Heart left ventricle (tissue), 16 donors: ENCODE measurements at regions not wholly inside any gene's neighbourhood (a gene's known extent, or its start where the extent isn't known, plus 50 kb on each side); places are given as distances from the start of the nearest gene placed in this dataset.

Experiments
- ATAC-seq, 4 donors: fragments of 200-7000 bp; cut with Tn5 transposase; one replicate each; pipeline ENCODE4 v1.9.1; 2020 to 2022; ENCODE audit warnings: moderate library complexity in 4 of 4, mild to moderate bottlenecking in 3 of 4, moderate number of reproducible peaks in 1 of 4
- DNase-seq, 5 donors: peaks; one replicate each; pipeline ENCODE4 v3.0.0-alpha.2; 2020
- H3K27ac ChIP-seq, 12 donors: fragments of 200-600 bp; sonication (generic) in 4 of 12; one replicate each; pipeline versions ENCODE4 v1.5.0 to v1.8.0; 2016 to 2022; ENCODE audit warnings: mild to moderate bottlenecking in 2 of 12
- H3K27me3 ChIP-seq, 9 donors: fragments of 200-600 bp; sonication (generic) in 2 of 9; one replicate each; pipeline versions ENCODE4 v1.5.1 to v1.8.0; 2016 to 2022; ENCODE audit warnings: mild to moderate bottlenecking in 3 of 9
- H3K36me3 ChIP-seq, 9 donors: fragments of 200-600 bp; sonication (generic) in 2 of 9; one replicate each; pipeline versions ENCODE4 v1.5.0 to v1.8.0; 2018 to 2022; ENCODE audit warnings: mild to moderate bottlenecking in 2 of 9
- H3K4me1 ChIP-seq, 12 donors: fragments of 200-600 bp; sonication (generic) in 4 of 12; one replicate each; pipeline versions ENCODE4 v1.5.0 to v1.8.0; 2016 to 2022; ENCODE audit warnings: mild to moderate bottlenecking in 3 of 12
- H3K4me3 ChIP-seq, 12 donors: fragments of 200-600 bp; sonication (generic) in 4 of 12; one replicate each; pipeline versions ENCODE4 v1.5.0 to v1.8.0; 2017 to 2022; ENCODE audit warnings: mild to moderate bottlenecking in 9 of 12, moderate library complexity in 4 of 12
- H3K9me3 ChIP-seq, 12 donors: fragments of 200-600 bp; sonication (generic) in 4 of 12; one replicate each; pipeline versions ENCODE4 v1.5.0 to v1.8.0; 2016 to 2022; ENCODE audit warnings: mild to moderate bottlenecking in 1 of 12
- CTCF ChIP-seq, 12 donors: fragments of 200-600 bp; sonication (generic) in 4 of 12; IDR thresholded peaks; one replicate each; pipeline versions ENCODE4 v1.5.0 to v1.8.0; 2018 to 2022; ENCODE audit warnings: antibody characterized with exemption in 12 of 12, mild to moderate bottlenecking in 5 of 12
- POLR2A ChIP-seq, 2 donors: fragments of 450-650 bp; IDR thresholded peaks; one replicate each; pipeline ENCODE4 v1.6.1; 2017; ENCODE audit warnings: antibody characterized with exemption in 2 of 2, mild to moderate bottlenecking in 2 of 2, moderate library complexity in 2 of 2
- WGBS, 4 donors: extraction: QIAGEN DNeasy Blood & Tissue Kit in 2 of 4; methylation state at CpG; one replicate each; pipeline versions ENCODE4 v1.1.5 to v1.1.7; 2013 to 2018; 5-methylcytosine and 5-hydroxymethylcytosine counted together
- intact Hi-C, 10 donors: fragments of 100-400 bp; cut with DNase I; formaldehyde crosslinking; loops; one replicate each; pipeline versions ENCODE4 v1.11.1 to v1.14.2; 2022
- donor health status: ischemic (EF 13 %, LVEDD 7.1; RV severe dilation, severe dysfunction).
- donor health status: healthy with polysubstance abuse.
- donor health status: DM: no; HTN: yes; CAD: no.
- donor health status: DM: no; HTN: no; CAD: no.
- donor health status: ischemic (EF 25% LVEDD 6.9; RV normal size, moderate dysfunction).
- donor health status: ischemic (EF 25% LVEDD 5.7; RV mildly dilated, moderate dysfunction).
- donor health status: healthy.
- donor health status: DM: yes; HTN: yes; CAD: no.
- donor health status: ischemic (EF 35%, LVEDD 5.7; RV mildly dilated, moderate dysfunction).
- donor health status: nonischemic (EF 11% LVEDD 7.7; RV severe dilation, severe dysfunction).
- donor health status: DM: yes; HTN: yes; CAD: no.
- donor health status: PGD.
- donor health status: ischemic (EF 29% LVEDD 5.4; RV normal size, mild dysfunction).
- donor health status: nonischemic (EF 23%, LVEDD 6.1; RV moderate dilation, normal function).

- 92 to 96% (median 95%) methylated on average over 3 of the region's 3 CpGs for WGBS, 4 donors
- intact Hi-C loops = no loop called here
- DNase-seq = no peak
- Histone ChIP-seq H3K4me3 (no peak overlapping the region), H3K27ac (no peak overlapping the region), H3K27me3 (no peaks in the 10 kb centered on the region), H3K36me3 (no peaks in the 10 kb centered on the region), H3K4me1 (no peaks in the 10 kb centered on the region), H3K9me3 (peaks cover 0 to 27% (median 6%) of the 10 kb centered on the region in 12 donors)
- TF ChIP-seq POLR2A (IDR thresholded peaks at IDR 0.05) = no peak
- no peak for TF ChIP-seq CTCF (IDR thresholded peaks at IDR 0.05)
- no peak for ATAC-seq
Observed at GRCh38 chr11:60641940-60642339, 57.5 kb upstream of the MS4A8 start.

GRCh38 chr11:60647087-60647486, 52.3 kb upstream of the MS4A8 start:
- H3K27me3 ChIP-seq = no peaks in the 10 kb centered on the region
- no peak overlapping the region for H3K27ac ChIP-seq
- no peaks in the 10 kb centered on the region for H3K4me1 ChIP-seq
- peaks cover 0 to 43% (median 9%) of the 10 kb centered on the region in 12 donors for H3K9me3 ChIP-seq
- H3K36me3 ChIP-seq = no peaks in the 10 kb centered on the region
- intact Hi-C loops = no loop called here
- DNase-seq (peak in 1 of 5 donors; percentile 58), ATAC-seq (no peak)
- H3K4me3 ChIP-seq = no peak overlapping the region
- WGBS, 4 donors = 56 to 82% (median 66%) methylated on average over 19 to 28 of the region's 28 CpGs
- no peak for TF ChIP-seq CTCF (IDR thresholded peaks at IDR 0.05)
- TF ChIP-seq POLR2A (IDR thresholded peaks at IDR 0.05) = no peak
